ENCODE measurements at regions not wholly inside any gene's neighbourhood (a gene's known extent, or its start where the extent isn't known, plus 50 kb on each side); places are given as distances from the start of the nearest gene placed in this dataset.

- TF ChIP-seq CTCF (IDR thresholded peaks at IDR 0.05) (no peak), POLR2A (IDR thresholded peaks at IDR 0.05) (no peak)
These were observed 227.2 kb upstream of the DDX18 start for GRCh38 chr2:117587310-117587709.

All from lower leg skin (tissue), 3 donors.